ENCODE measurements at regions not wholly inside any gene's neighbourhood (a gene's known extent, or its start where the extent isn't known, plus 50 kb on each side); places are given as distances from the start of the nearest gene placed in this dataset.

DNA sequence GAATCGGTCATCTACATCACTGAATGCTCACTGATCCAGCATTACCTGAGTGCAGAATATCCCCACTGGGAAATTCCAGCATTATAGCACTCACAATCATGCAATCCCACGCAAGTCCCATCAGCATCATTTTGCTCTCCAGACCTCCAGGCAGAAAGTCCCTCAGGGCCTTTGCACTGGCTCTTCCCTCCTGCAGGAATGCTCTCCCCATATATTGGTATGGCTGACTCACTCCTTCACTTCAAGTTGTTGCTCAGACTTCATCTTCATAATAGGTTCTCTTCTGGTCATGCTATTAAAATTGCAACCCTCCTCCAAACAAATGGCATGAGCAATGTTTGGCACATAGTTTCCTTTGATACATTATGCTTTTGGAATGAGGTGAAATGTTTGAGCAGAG is 64.7 kb upstream of the CELF4 start:
- TF ChIP-seq TCF12 (IDR thresholded peaks at IDR 0.05; ENCODE audit: low read depth, low read length) (no peak), RBBP5 (conservative IDR thresholded peaks at IDR 0.05) (no peak), NRF1 (conservative IDR thresholded peaks at IDR 0.05; ENCODE audit: low read depth, low read length) (no peak), ZNF274 (IDR thresholded peaks at IDR 0.05; ENCODE audit: insufficient read depth, insufficient read length) (no peak)
- TF ChIP-seq, protein P1, sequence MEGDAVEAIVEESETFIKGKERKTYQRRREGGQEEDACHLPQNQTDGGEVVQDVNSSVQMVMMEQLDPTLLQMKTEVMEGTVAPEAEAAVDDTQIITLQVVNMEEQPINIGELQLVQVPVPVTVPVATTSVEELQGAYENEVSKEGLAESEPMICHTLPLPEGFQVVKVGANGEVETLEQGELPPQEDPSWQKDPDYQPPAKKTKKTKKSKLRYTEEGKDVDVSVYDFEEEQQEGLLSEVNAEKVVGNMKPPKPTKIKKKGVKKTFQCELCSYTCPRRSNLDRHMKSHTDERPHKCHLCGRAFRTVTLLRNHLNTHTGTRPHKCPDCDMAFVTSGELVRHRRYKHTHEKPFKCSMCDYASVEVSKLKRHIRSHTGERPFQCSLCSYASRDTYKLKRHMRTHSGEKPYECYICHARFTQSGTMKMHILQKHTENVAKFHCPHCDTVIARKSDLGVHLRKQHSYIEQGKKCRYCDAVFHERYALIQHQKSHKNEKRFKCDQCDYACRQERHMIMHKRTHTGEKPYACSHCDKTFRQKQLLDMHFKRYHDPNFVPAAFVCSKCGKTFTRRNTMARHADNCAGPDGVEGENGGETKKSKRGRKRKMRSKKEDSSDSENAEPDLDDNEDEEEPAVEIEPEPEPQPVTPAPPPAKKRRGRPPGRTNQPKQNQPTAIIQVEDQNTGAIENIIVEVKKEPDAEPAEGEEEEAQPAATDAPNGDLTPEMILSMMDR (IDR thresholded peaks at IDR 0.05 in 2 of 3, conservative IDR thresholded peaks at IDR 0.05 in 1 of 3; ENCODE audit: control insufficient read depth in 2 of 3, extremely low read depth in 1 of 3, insufficient read depth in 1 of 3, low read depth in 3 of 3, low read length in 3 of 3), result no peak

Measured in GM12878 (cell line).